ENCODE measurements at regions not wholly inside any gene's neighbourhood (a gene's known extent, or its start where the extent isn't known, plus 50 kb on each side); places are given as distances from the start of the nearest gene placed in this dataset.

DNA sequence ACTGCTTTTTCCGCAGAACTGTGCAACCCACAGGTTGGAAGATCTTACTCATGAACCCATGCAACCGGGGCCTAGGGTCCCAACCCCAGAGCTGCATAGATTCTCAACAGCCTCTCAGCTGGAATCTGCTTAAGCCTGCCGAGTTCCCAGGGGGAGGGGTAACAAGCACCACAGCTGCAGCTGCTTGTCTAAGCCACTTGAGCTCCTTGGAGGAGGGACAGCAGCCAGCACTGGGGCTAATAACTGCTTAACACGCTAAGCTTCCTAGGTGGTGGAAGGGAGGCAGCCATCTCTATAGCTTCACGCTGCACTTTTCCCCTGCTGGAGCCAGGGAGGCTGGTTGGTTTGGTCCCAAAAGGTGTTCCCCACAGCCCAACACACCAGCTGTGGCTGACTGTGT, 311.6 kb downstream of the DSC3 start:
- Histone ChIP-seq H3K27ac (ENCODE audit: extremely low read length, insufficient read depth, low read length) (no peak overlapping the region), H3K36me3 (replicated peaks in 1 of 2; ENCODE audit: control insufficient read depth in 1 of 2, insufficient read depth in 2 of 2, low read length in 2 of 2) (no peaks in the 10 kb centered on the region), H3K27me3 (ENCODE audit: control insufficient read depth in 1 of 2, insufficient read depth in 2 of 2, low read length in 2 of 2) (no peaks in the 10 kb centered on the region), H3K4me2 (ENCODE audit: low read depth, low read length) (no peak overlapping the region), H3K4me1 (ENCODE audit: insufficient read depth, low read length) (no peaks in the 10 kb centered on the region), H3K4me3 (replicated peaks in 1 of 3; ENCODE audit: insufficient read depth in 1 of 3, low read depth in 2 of 3, low read length in 3 of 3) (no peak overlapping the region), H3K9me3 (ENCODE audit: low read length) (no peaks in the 10 kb centered on the region), H3K9ac (ENCODE audit: insufficient read depth, low read depth, low read length) (no peak overlapping the region), H4K20me1 (ENCODE audit: insufficient read depth, low read length) (no peaks in the 10 kb centered on the region), H2AFZ (ENCODE audit: low read length) (no peak overlapping the region), H3K79me2 (ENCODE audit: insufficient read depth, low read length) (no peaks in the 10 kb centered on the region)
- in situ Hi-C loops (cut with HindIII; ENCODE audit: extremely low pct_ligation_motif_present, low pct_unique_long_range_greater_than_20kb): no loop called here
- ChIA-PET POLR2A (no interaction called here), CTCF (ENCODE audit: low intra/inter-chr PET ratio, low total read pairs) (no interaction called here)
- no peak for FAIRE-seq
- intact Hi-C loops (cut with micrococcal nuclease; ENCODE audit: unreplicated experiment): no loop called here
- TF ChIP-seq ARNT (IDR thresholded peaks at IDR 0.05) (no peak), RNF2 (conservative IDR thresholded peaks at IDR 0.05; ENCODE audit: low read depth) (no peak)
- BruUV-seq (replicated peaks): no TSS peak
- ATAC-seq: no peak
- no peak for DNase-seq (ENCODE audit: low spot score)
- 50% methylated on average over 2 of the region's 5 CpGs for WGBS (ENCODE audit: low lambda C conversion rate)

DNA sequence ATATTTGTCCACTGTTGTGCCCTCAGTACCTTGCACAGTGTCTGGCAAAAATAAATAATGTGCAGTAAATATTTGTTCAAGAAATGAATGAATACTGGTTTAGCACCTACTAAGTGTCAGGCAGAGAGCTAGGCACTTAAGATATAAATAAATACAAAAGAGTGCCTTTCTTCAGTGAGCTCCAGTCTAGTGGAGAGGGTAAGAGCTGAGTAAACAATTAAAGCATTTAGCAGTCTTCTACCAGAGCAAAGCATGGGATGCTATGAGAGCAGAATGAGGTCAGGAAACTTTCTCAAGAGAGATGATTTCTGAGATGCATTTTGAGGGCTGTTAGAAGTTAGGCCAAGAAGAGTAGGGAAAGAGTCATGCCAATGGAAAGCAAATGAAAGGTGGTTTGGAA, 314.7 kb downstream of the DSC3 start:
- H3K79me2 ChIP-seq (ENCODE audit: insufficient read depth, low read length): no peaks in the 10 kb centered on the region
- ChIA-PET CTCF (ENCODE audit: low intra/inter-chr PET ratio, low total read pairs) (no interaction called here), POLR2A (no interaction called here)
- BruUV-seq (replicated peaks): no TSS peak
- H3K36me3 ChIP-seq (replicated peaks in 1 of 2; ENCODE audit: control insufficient read depth in 1 of 2, insufficient read depth in 2 of 2, low read length in 2 of 2): no peaks in the 10 kb centered on the region
- no peaks in the 10 kb centered on the region for H3K27me3 ChIP-seq (ENCODE audit: control insufficient read depth in 1 of 2, insufficient read depth in 2 of 2, low read length in 2 of 2)
- no peak overlapping the region for H3K27ac ChIP-seq (ENCODE audit: extremely low read length, insufficient read depth, low read length)
- H3K4me2 ChIP-seq (ENCODE audit: low read depth, low read length): no peak overlapping the region
- H3K4me3 ChIP-seq (replicated peaks in 1 of 3; ENCODE audit: insufficient read depth in 1 of 3, low read depth in 2 of 3, low read length in 3 of 3): no peak overlapping the region
- FAIRE-seq (no peak), DNase-seq (ENCODE audit: low spot score) (no peak), ATAC-seq (no peak)
- no peaks in the 10 kb centered on the region for H4K20me1 ChIP-seq (ENCODE audit: insufficient read depth, low read length)
- no peaks in the 10 kb centered on the region for H3K4me1 ChIP-seq (ENCODE audit: insufficient read depth, low read length)
- in situ Hi-C loops (cut with HindIII; ENCODE audit: extremely low pct_ligation_motif_present, low pct_unique_long_range_greater_than_20kb) (no loop called here), intact Hi-C loops (cut with micrococcal nuclease; ENCODE audit: unreplicated experiment) (no loop called here)
- no peak for TF ChIP-seq ZBTB8A (CRISPR knock-in tag; IDR thresholded peaks at IDR 0.05; ENCODE audit: borderline replicate concordance, low read depth)
- no peak for TF ChIP-seq ZNF577 (CRISPR knock-in tag; IDR thresholded peaks at IDR 0.05; ENCODE audit: borderline replicate concordance, low read depth)
- TF ChIP-seq, protein P1, sequence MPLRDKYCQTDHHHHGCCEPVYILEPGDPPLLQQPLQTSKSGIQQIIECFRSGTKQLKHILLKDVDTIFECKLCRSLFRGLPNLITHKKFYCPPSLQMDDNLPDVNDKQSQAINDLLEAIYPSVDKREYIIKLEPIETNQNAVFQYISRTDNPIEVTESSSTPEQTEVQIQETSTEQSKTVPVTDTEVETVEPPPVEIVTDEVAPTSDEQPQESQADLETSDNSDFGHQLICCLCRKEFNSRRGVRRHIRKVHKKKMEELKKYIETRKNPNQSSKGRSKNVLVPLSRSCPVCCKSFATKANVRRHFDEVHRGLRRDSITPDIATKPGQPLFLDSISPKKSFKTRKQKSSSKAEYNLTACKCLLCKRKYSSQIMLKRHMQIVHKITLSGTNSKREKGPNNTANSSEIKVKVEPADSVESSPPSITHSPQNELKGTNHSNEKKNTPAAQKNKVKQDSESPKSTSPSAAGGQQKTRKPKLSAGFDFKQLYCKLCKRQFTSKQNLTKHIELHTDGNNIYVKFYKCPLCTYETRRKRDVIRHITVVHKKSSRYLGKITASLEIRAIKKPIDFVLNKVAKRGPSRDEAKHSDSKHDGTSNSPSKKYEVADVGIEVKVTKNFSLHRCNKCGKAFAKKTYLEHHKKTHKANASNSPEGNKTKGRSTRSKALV (CRISPR knock-in tag; IDR thresholded peaks at IDR 0.05): no peak
- no peak for TF ChIP-seq KAT8 (CRISPR knock-in tag; IDR thresholded peaks at IDR 0.05)
- no peak for TF ChIP-seq ATF7-NPFF (CRISPR knock-in tag; IDR thresholded peaks at IDR 0.05; ENCODE audit: low read depth)
- TF ChIP-seq HNRNPH1 (optimal IDR thresholded peaks at IDR 0.05; ENCODE audit: low read depth, low read length): no peak
- no peak for TF ChIP-seq RXRB (CRISPR knock-in tag; IDR thresholded peaks at IDR 0.05; ENCODE audit: borderline replicate concordance)
- TF ChIP-seq HOXA7 (CRISPR knock-in tag; IDR thresholded peaks at IDR 0.05): no peak
- no peak for TF ChIP-seq CBFB (CRISPR knock-in tag; IDR thresholded peaks at IDR 0.05)
- no peak overlapping the region for H2AFZ ChIP-seq (ENCODE audit: low read length)
- no peak overlapping the region for H3K9ac ChIP-seq (ENCODE audit: insufficient read depth, low read depth, low read length)
- no peaks in the 10 kb centered on the region for H3K9me3 ChIP-seq (ENCODE audit: low read length)
